ENCODE measurements at regions not wholly inside any gene's neighbourhood (a gene's known extent, or its start where the extent isn't known, plus 50 kb on each side); places are given as distances from the start of the nearest gene placed in this dataset.
"Not testable (repeated sequence)": the region's sequence is repeated elsewhere in the genome, so short reads cannot be mapped to it uniquely, and the experiment has no call there.

DNA sequence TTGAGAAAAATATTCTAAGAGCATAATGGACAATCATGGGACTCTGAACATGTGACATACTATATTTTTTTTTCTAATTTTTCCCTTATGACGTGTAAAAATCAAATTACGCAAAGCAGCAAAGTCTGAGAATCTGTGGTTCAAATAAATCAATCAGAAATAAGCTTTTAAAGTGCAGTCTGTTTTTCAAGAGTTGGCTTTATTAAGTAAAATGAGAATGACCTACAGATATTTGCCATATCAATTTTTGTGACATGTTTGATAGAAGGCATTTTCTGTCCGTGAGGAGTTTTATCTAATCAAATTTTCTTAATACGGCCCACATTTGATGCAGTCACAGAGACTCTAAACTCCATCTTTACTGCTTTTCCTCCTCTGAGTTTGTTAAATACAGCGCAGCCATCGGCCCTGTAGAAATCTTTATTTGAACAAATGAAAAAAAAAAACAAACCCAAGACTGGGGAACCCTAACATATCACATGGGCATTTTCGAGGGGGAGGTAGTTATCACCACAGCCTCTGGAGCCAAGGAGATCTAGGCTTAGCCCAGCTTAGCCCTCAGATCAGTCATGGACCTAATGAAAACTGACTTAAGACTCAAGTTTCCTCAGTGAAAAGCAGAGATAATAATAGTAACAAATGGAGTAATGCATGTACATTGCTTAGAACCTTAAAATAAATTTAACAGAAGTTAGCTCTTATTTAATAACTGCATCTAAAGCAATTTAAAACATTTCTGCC is 263.6 kb upstream of the C9orf72 start:
- H3K4me3 ChIP-seq = no peak overlapping the region
- no peaks in the 10 kb centered on the region for H3K9me3 ChIP-seq
- H3K36me3 ChIP-seq = no peaks in the 10 kb centered on the region
- intact Hi-C loops (cut with DNase I) = no loop called here
- ATAC-seq (no peak), DNase-seq (no peak)
- H3K4me1 ChIP-seq = no peaks in the 10 kb centered on the region
- TF ChIP-seq, protein P1, sequence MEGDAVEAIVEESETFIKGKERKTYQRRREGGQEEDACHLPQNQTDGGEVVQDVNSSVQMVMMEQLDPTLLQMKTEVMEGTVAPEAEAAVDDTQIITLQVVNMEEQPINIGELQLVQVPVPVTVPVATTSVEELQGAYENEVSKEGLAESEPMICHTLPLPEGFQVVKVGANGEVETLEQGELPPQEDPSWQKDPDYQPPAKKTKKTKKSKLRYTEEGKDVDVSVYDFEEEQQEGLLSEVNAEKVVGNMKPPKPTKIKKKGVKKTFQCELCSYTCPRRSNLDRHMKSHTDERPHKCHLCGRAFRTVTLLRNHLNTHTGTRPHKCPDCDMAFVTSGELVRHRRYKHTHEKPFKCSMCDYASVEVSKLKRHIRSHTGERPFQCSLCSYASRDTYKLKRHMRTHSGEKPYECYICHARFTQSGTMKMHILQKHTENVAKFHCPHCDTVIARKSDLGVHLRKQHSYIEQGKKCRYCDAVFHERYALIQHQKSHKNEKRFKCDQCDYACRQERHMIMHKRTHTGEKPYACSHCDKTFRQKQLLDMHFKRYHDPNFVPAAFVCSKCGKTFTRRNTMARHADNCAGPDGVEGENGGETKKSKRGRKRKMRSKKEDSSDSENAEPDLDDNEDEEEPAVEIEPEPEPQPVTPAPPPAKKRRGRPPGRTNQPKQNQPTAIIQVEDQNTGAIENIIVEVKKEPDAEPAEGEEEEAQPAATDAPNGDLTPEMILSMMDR (IDR thresholded peaks at IDR 0.05) = no peak
- H3K27ac ChIP-seq = no peak overlapping the region
- H3K27me3 ChIP-seq (ENCODE audit: low read depth) = no peaks in the 10 kb centered on the region

DNA sequence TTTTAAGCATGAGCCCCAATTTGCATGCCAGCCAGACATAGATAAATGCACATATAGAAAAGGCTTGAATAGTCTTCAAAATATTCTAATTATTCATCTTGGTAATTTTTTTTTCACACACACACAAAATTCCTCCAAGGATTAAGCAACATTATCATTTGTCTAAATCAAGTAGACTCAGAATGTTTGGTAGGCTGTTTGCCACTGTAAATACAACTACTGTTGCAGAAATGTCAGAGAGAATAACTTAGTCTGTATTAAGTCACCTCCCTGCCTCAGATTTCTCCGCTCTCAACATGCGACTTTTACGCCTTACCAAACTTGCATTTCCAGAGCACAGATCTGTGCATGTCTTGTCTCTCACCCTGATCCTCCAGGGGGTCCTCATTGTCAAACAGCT is 265.6 kb upstream of the C9orf72 start:
- Histone ChIP-seq H3K4me1 (no peaks in the 10 kb centered on the region), H3K27me3 (ENCODE audit: low read depth) (no peaks in the 10 kb centered on the region), H3K9me3 (no peaks in the 10 kb centered on the region), H3K4me3 (no peak overlapping the region), H3K36me3 (no peaks in the 10 kb centered on the region), H3K27ac (no peak overlapping the region)
- ATAC-seq (no peak), DNase-seq (no peak)
- intact Hi-C loops (cut with DNase I) = no loop called here
- TF ChIP-seq, protein P1 (IDR thresholded peaks at IDR 0.05) = no peak

DNA sequence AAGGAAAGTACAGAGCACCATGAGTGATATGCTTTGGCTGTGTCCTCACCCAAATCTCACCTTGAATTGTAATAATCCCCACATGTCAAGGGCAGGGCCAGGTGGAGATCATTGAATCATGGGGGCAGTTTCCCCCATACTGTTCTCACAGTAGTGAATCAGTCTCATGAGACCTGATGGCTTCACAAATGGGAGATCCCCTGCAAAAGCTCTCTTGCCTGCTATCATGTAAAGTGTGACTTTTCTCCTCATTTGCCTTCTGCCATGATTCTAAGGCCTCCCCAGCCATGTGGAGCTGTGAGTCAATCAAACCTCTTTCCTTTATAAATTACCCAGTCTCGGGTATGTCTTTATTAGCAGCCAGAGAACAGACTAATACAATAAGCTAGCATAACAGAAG is 266.5 kb upstream of the C9orf72 start:
- H3K36me3 ChIP-seq; ATAC-seq; DNase-seq; H3K9me3 ChIP-seq; H3K27ac ChIP-seq; H3K27me3 ChIP-seq (ENCODE audit: low read depth); H3K4me1 ChIP-seq; H3K4me3 ChIP-seq; intact Hi-C loops (cut with DNase I): not testable (repeated sequence)

GRCh38 chr9:27844797-27845196 is 271.5 kb upstream of the C9orf72 start:
- TF ChIP-seq, protein P1 (IDR thresholded peaks at IDR 0.05) = no peak
- intact Hi-C loops (cut with DNase I) = no loop called here
- no peaks in the 10 kb centered on the region for H3K4me1 ChIP-seq
- DNase-seq (no peak), ATAC-seq (no peak)
- H3K36me3 ChIP-seq = no peaks in the 10 kb centered on the region
- no peaks in the 10 kb centered on the region for H3K9me3 ChIP-seq
- H3K27ac ChIP-seq = no peak overlapping the region
- no peak overlapping the region for H3K4me3 ChIP-seq
- no peaks in the 10 kb centered on the region for H3K27me3 ChIP-seq (ENCODE audit: low read depth)

DNA sequence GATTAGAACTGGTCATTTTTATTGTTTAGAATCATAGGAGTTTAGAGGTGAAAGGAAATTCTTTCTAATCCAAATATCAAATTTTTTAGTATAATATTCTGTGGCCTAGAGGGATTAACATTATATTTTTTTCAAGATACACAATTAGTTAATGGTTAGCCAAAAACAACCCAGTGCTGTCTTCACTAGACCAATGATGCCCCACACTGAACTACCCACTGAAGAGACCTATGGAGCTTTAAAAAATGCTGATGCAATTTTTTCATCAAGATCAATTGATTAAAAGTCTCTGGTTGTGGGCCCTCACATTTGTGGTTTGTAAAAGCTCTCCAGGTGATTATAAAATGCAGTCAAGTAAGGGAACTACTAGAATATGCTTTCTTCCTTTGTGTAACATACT is 274.1 kb upstream of the C9orf72 start:
- TF ChIP-seq, protein P1 (IDR thresholded peaks at IDR 0.05) = no peak
- no peaks in the 10 kb centered on the region for H3K36me3 ChIP-seq
- no peak for ATAC-seq
- no peaks in the 10 kb centered on the region for H3K9me3 ChIP-seq
- DNase-seq = no peak
- H3K27ac ChIP-seq = no peak overlapping the region
- no peaks in the 10 kb centered on the region for H3K4me1 ChIP-seq
- H3K27me3 ChIP-seq (ENCODE audit: low read depth) = no peaks in the 10 kb centered on the region
- H3K4me3 ChIP-seq = no peak overlapping the region
- intact Hi-C loops (cut with DNase I) = no loop called here

GRCh38 chr9:27847818-27848217 is 274.5 kb upstream of the C9orf72 start:
- no peaks in the 10 kb centered on the region for H3K4me1 ChIP-seq
- no peaks in the 10 kb centered on the region for H3K27me3 ChIP-seq (ENCODE audit: low read depth)
- DNase-seq (no peak), ATAC-seq (no peak)
- no peak overlapping the region for H3K27ac ChIP-seq
- H3K9me3 ChIP-seq = no peaks in the 10 kb centered on the region
- intact Hi-C loops (cut with DNase I) = no loop called here
- TF ChIP-seq, protein P1 (IDR thresholded peaks at IDR 0.05) = no peak
- no peak overlapping the region for H3K4me3 ChIP-seq
- no peaks in the 10 kb centered on the region for H3K36me3 ChIP-seq
